ENCODE measurements at regions not wholly inside any gene's neighbourhood (a gene's known extent, or its start where the extent isn't known, plus 50 kb on each side); places are given as distances from the start of the nearest gene placed in this dataset.

DNA sequence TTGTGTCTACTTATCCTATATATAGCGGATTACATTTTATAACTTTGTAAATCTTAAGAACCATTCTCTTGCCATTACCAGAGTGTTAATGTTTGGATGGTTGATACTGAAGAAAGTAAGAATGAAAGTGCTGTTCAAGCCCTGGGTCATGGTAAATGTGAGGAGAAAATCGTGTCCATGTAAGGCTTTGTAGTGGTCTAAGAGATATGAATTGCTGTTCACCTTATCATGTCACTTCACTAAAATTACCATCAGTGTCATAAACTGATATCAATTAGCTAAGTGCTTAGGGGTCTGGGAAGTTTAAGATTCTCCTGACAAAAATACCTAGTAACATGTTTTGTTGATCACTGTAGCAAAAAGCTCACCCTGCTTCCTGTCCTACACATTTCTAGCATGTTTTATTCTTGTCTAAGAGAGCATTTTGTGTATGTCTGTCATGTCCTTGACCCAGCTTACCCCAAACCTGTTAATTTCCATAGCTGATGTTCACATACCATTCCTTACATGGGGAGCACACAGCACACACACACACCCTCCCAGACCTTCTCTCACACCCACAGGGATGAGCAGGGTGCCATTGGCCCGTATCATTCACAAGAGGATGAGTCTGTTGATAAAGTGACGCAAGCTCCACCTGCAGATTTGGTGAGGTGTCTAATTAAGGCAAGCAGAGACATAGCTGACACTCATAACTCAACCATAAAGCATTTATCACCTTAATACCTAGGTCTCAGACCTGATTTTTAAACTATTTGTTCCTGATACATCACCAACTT is 125.1 kb upstream of the PAM start:
- no peak for TF ChIP-seq EZH2 (IDR thresholded peaks at IDR 0.05; ENCODE audit: borderline replicate concordance, low read depth, low read length, poor library complexity, severe bottlenecking)
- TF ChIP-seq, protein P1, sequence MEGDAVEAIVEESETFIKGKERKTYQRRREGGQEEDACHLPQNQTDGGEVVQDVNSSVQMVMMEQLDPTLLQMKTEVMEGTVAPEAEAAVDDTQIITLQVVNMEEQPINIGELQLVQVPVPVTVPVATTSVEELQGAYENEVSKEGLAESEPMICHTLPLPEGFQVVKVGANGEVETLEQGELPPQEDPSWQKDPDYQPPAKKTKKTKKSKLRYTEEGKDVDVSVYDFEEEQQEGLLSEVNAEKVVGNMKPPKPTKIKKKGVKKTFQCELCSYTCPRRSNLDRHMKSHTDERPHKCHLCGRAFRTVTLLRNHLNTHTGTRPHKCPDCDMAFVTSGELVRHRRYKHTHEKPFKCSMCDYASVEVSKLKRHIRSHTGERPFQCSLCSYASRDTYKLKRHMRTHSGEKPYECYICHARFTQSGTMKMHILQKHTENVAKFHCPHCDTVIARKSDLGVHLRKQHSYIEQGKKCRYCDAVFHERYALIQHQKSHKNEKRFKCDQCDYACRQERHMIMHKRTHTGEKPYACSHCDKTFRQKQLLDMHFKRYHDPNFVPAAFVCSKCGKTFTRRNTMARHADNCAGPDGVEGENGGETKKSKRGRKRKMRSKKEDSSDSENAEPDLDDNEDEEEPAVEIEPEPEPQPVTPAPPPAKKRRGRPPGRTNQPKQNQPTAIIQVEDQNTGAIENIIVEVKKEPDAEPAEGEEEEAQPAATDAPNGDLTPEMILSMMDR (conservative IDR thresholded peaks at IDR 0.05; ENCODE audit: low read depth, low read length) = no peak

Measured in A673 (cell line).